ENCODE measurements at regions not wholly inside any gene's neighbourhood (a gene's known extent, or its start where the extent isn't known, plus 50 kb on each side); places are given as distances from the start of the nearest gene placed in this dataset.

GRCh38 chrX:18016941-18017340 is 155.8 kb upstream of the RAI2 start:
- Histone ChIP-seq H3K4me2 (ENCODE audit: low read length) (no peak overlapping the region), H4K20me1 (ENCODE audit: insufficient read depth) (no peaks in the 10 kb centered on the region), H3K27ac (ENCODE audit: low read length) (peak overlapping the region; percentile 31), H3K79me2 (replicated peaks; ENCODE audit: insufficient read depth, low read length) (no peaks in the 10 kb centered on the region), H3K9me3 (ENCODE audit: low read length) (no peaks in the 10 kb centered on the region), H3K4me3 (ENCODE audit: low read length) (peak overlapping the region; percentile 41), H3K9ac (ENCODE audit: low read length) (no peak overlapping the region), H3K27me3 (ENCODE audit: insufficient read depth, low read depth, low read length) (no peaks in the 10 kb centered on the region), H3F3A (ENCODE audit: insufficient read depth, low read length, poor library complexity, severe bottlenecking) (no peaks in the 10 kb centered on the region), H3K9me2 (ENCODE audit: insufficient read depth, low read length) (no peaks in the 10 kb centered on the region), H3K36me3 (ENCODE audit: insufficient read depth, low read length) (no peaks in the 10 kb centered on the region), H2AFZ (ENCODE audit: low read depth, low read length) (no peak overlapping the region)
- TF ChIP-seq TAF1 (IDR thresholded peaks at IDR 0.05; ENCODE audit: low read depth) (no peak), CTCF (IDR thresholded peaks at IDR 0.05; ENCODE audit: poor library complexity, severe bottlenecking) (no peak), SMC3 (conservative IDR thresholded peaks at IDR 0.05; ENCODE audit: poor library complexity) (no peak), POLR2AphosphoS5 (IDR thresholded peaks at IDR 0.05) (no peak), EZH2 (IDR thresholded peaks at IDR 0.05; ENCODE audit: borderline replicate concordance, insufficient read depth, low read length, poor library complexity, severe bottlenecking) (no peak), RAD21 (conservative IDR thresholded peaks at IDR 0.05) (no peak), REST (IDR thresholded peaks at IDR 0.05; ENCODE audit: borderline replicate concordance) (no peak), EP300 (conservative IDR thresholded peaks at IDR 0.05; ENCODE audit: poor library complexity, severe bottlenecking) (no peak), MXI1 (conservative IDR thresholded peaks at IDR 0.05; ENCODE audit: poor library complexity, severe bottlenecking) (no peak)

- H3K27me3 ChIP-seq (ENCODE audit: insufficient read depth, low read depth, low read length) = no peaks in the 10 kb centered on the region
- no peaks in the 10 kb centered on the region for H3K9me2 ChIP-seq (ENCODE audit: insufficient read depth, low read length)
- no peak overlapping the region for H3K4me3 ChIP-seq (ENCODE audit: low read length)
- H3K79me2 ChIP-seq (replicated peaks; ENCODE audit: insufficient read depth, low read length) = no peaks in the 10 kb centered on the region
- H3K27ac ChIP-seq (ENCODE audit: low read length) = no peak overlapping the region
- no peaks in the 10 kb centered on the region for H4K20me1 ChIP-seq (ENCODE audit: insufficient read depth)
- H3K36me3 ChIP-seq (ENCODE audit: insufficient read depth, low read length) = no peaks in the 10 kb centered on the region
- H3K9ac ChIP-seq (ENCODE audit: low read length) = no peak overlapping the region
- TF ChIP-seq CTCF (IDR thresholded peaks at IDR 0.05; ENCODE audit: poor library complexity, severe bottlenecking) (no peak), TAF1 (IDR thresholded peaks at IDR 0.05; ENCODE audit: low read depth) (no peak), RAD21 (conservative IDR thresholded peaks at IDR 0.05) (no peak), SMC3 (conservative IDR thresholded peaks at IDR 0.05; ENCODE audit: poor library complexity) (no peak), POLR2AphosphoS5 (IDR thresholded peaks at IDR 0.05) (no peak), EZH2 (IDR thresholded peaks at IDR 0.05; ENCODE audit: borderline replicate concordance, insufficient read depth, low read length, poor library complexity, severe bottlenecking) (no peak), REST (IDR thresholded peaks at IDR 0.05; ENCODE audit: borderline replicate concordance) (no peak), MXI1 (conservative IDR thresholded peaks at IDR 0.05; ENCODE audit: poor library complexity, severe bottlenecking) (no peak), EP300 (conservative IDR thresholded peaks at IDR 0.05; ENCODE audit: poor library complexity, severe bottlenecking) (no peak)
- H2AFZ ChIP-seq (ENCODE audit: low read depth, low read length) = no peak overlapping the region
- no peaks in the 10 kb centered on the region for H3K9me3 ChIP-seq (ENCODE audit: low read length)
- no peaks in the 10 kb centered on the region for H3F3A ChIP-seq (ENCODE audit: insufficient read depth, low read length, poor library complexity, severe bottlenecking)
- H3K4me2 ChIP-seq (ENCODE audit: low read length) = no peak overlapping the region
Measured at GRCh38 chrX:18010253-18010652, 149.2 kb upstream of the RAI2 start.
